Liver (tissue), 3 donors: ENCODE measurements at regions not wholly inside any gene's neighbourhood (a gene's known extent, or its start where the extent isn't known, plus 50 kb on each side); places are given as distances from the start of the nearest gene placed in this dataset.

ENCODE experiments used
- EGR1 ChIP-seq, 2 donors: IDR thresholded peaks; 2 replicates each; pipeline ENCODE4 v1.6.1; 2016 to 2018; ENCODE audit warnings: antibody characterized with exemption in 2 of 2, low read depth in 2 of 2
- HNF4G ChIP-seq: IDR thresholded peaks from 2 replicates; pipeline ENCODE4 v1.6.1; 2016; ENCODE audit warnings: antibody characterized with exemption
- JUND ChIP-seq, 2 donors: IDR thresholded peaks; 2 replicates each; pipeline ENCODE4 v1.6.1; 2016; ENCODE audit warnings: antibody characterized with exemption in 2 of 2
- TAF1 ChIP-seq: conservative IDR thresholded peaks from 2 replicates; pipeline ENCODE4 v1.6.1; 2016; ENCODE audit warnings: antibody characterized with exemption, mild to moderate bottlenecking
- YY1 ChIP-seq: IDR thresholded peaks from 2 replicates; pipeline ENCODE4 v1.6.1; 2016; ENCODE audit warnings: antibody characterized with exemption, mild to moderate bottlenecking
- TF ChIP-seq, protein P1 (sequence below): fragments of 150-350 bp; IDR thresholded peaks from 2 replicates; pipeline ENCODE4 v1.5.1; 2017; ENCODE audit warnings: improper control_type of control experiment, low read depth, low read length; ENCODE audit not compliant: missing input control
- TF ChIP-seq, protein P2 (sequence below): IDR thresholded peaks from 2 replicates; pipeline ENCODE4 v1.6.1; 2016; ENCODE audit warnings: antibody characterized with exemption
- donor health status: healthy.
- donor health status: healthy.

- no peak for TF ChIP-seq JUND (IDR thresholded peaks at IDR 0.05)
- TF ChIP-seq, protein P1, sequence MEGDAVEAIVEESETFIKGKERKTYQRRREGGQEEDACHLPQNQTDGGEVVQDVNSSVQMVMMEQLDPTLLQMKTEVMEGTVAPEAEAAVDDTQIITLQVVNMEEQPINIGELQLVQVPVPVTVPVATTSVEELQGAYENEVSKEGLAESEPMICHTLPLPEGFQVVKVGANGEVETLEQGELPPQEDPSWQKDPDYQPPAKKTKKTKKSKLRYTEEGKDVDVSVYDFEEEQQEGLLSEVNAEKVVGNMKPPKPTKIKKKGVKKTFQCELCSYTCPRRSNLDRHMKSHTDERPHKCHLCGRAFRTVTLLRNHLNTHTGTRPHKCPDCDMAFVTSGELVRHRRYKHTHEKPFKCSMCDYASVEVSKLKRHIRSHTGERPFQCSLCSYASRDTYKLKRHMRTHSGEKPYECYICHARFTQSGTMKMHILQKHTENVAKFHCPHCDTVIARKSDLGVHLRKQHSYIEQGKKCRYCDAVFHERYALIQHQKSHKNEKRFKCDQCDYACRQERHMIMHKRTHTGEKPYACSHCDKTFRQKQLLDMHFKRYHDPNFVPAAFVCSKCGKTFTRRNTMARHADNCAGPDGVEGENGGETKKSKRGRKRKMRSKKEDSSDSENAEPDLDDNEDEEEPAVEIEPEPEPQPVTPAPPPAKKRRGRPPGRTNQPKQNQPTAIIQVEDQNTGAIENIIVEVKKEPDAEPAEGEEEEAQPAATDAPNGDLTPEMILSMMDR: no peak
- no peak for TF ChIP-seq EGR1 (IDR thresholded peaks at IDR 0.05; ENCODE audit: low read depth in 2 of 2)
- TF ChIP-seq TAF1: no peak
- no peak for TF ChIP-seq YY1
- TF ChIP-seq HNF4G: no peak
- TF ChIP-seq, protein P2, sequence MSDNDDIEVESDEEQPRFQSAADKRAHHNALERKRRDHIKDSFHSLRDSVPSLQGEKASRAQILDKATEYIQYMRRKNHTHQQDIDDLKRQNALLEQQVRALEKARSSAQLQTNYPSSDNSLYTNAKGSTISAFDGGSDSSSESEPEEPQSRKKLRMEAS: no peak
Measured at GRCh38 chr2:81942876-81943275, 1638.3 kb upstream of the LRRTM1 start.
